B cell (primary cell): ENCODE measurements at regions not wholly inside any gene's neighbourhood (a gene's known extent, or its start where the extent isn't known, plus 50 kb on each side); places are given as distances from the start of the nearest gene placed in this dataset.

ENCODE experiments used
- ATAC-seq: fragments of 200-7000 bp; cut with Tn5 transposase; one replicate; pipeline ENCODE4 v1.10.0; 2021; ENCODE audit warnings: low read depth, mild to moderate bottlenecking, moderate number of reproducible peaks, moderate library complexity
- CTCF ChIA-PET: fragments of 350-600 bp; sonication (Branson Sonifier 250); formaldehyde crosslinking; loops from one replicate; lab custom pipeline; 2021; ENCODE audit warnings: antibody characterized with exemption, inconsistent platforms; lab: Charles Lee
- POLR2A ChIA-PET: fragments of 350-600 bp; sonication (Branson Sonifier 250); formaldehyde crosslinking; loops from one replicate; lab custom pipeline; 2021; ENCODE audit warnings: antibody characterized with exemption; lab: Charles Lee
- DNase-seq: peaks from one replicate; pipeline ENCODE4 v3.0.0; 2013
- H2AFZ ChIP-seq: 2 replicates; pipeline ENCODE4 v1.6.1; 2012; ENCODE audit warnings: mild to moderate bottlenecking, low read depth, low read length; ENCODE audit not compliant: insufficient read depth, poor library complexity, severe bottlenecking
- H3K27ac ChIP-seq, 2 donors: 1 replicate in 1 of 2; 2 replicates in 1 of 2; pipeline ENCODE4 v1.5.1; 2012 to 2013; ENCODE audit warnings: low read length in 2 of 2, mild to moderate bottlenecking in 2 of 2, moderate library complexity in 1 of 2
- H3K27me3 ChIP-seq, 4 experiments: fragments of 200-600 bp in 1 of 4; sonication (generic) in 1 of 4; replicated peaks in 1 of 4; 1 replicate in 2 of 4; 2 replicates in 2 of 4; pipeline versions ENCODE4 v1.6.1 to v1.7.0; 2013 to 2016; ENCODE audit warnings: low read length in 3 of 4, mild to moderate bottlenecking in 2 of 4, mixed read lengths in 1 of 4, moderate library complexity in 1 of 4; ENCODE audit not compliant: insufficient read depth in 4 of 4, control insufficient read depth in 3 of 4; ENCODE audit errors: control extremely low read depth in 1 of 4
- H3K36me3 ChIP-seq, 2 experiments: replicated peaks in 1 of 2; 1 replicate in 1 of 2; 2 replicates in 1 of 2; pipeline versions ENCODE4 v1.6.1 to v1.7.1; 2013; ENCODE audit warnings: low read length in 1 of 2; ENCODE audit not compliant: insufficient read depth in 2 of 2, control insufficient read depth in 1 of 2; ENCODE audit errors: control extremely low read depth in 1 of 2, extremely low read depth in 1 of 2
- H3K4me1 ChIP-seq, 2 donors: fragments of 200-600 bp in 1 of 2; sonication (generic) in 1 of 2; 1 replicate in 1 of 2; 2 replicates in 1 of 2; pipeline versions ENCODE4 v1.5.1 to v1.6.1; 2013 to 2017; ENCODE audit warnings: low read length in 2 of 2; ENCODE audit not compliant: control insufficient read depth in 2 of 2, insufficient read depth in 2 of 2
- H3K4me2 ChIP-seq: replicated peaks from 2 replicates; pipeline ENCODE3; 2012; ENCODE audit warnings: mild to moderate bottlenecking, low read depth, low read length; ENCODE audit not compliant: poor library complexity, severe bottlenecking
- H3K4me3 ChIP-seq, 5 experiments: fragments of 200-600 bp in 1 of 5; sonication (generic) in 1 of 5; 1 replicate in 3 of 5; 2 replicates in 2 of 5; pipeline versions ENCODE4 v1.5.1 to v1.7.0; 2011 to 2016; ENCODE audit warnings: low read length in 4 of 5, mild to moderate bottlenecking in 4 of 5, low read depth in 2 of 5, control low read depth in 1 of 5, moderate library complexity in 1 of 5; ENCODE audit not compliant: insufficient read depth in 1 of 5; ENCODE audit errors: control extremely low read depth in 1 of 5, extremely low read depth in 1 of 5
- H3K79me2 ChIP-seq: fragments of 200-600 bp; sonication (generic); one replicate; pipeline ENCODE4 v1.6.0; 2016; ENCODE audit warnings: low read length; ENCODE audit not compliant: control insufficient read depth, insufficient read depth
- H3K9ac ChIP-seq: fragments of 200-600 bp; sonication (generic); 2 replicates; pipeline ENCODE4 v1.6.1; 2017; ENCODE audit warnings: mild to moderate bottlenecking, low read length, moderate library complexity
- H3K9me3 ChIP-seq, 3 donors: one replicate each; pipeline versions ENCODE4 v1.6.1 to v1.7.1; 2013; ENCODE audit warnings: low read length in 2 of 3; ENCODE audit not compliant: control insufficient read depth in 2 of 3, insufficient read depth in 1 of 3; ENCODE audit errors: control extremely low read depth in 1 of 3
- H4K20me1 ChIP-seq: 2 replicates; pipeline ENCODE4 v1.6.0; 2012; ENCODE audit warnings: mild to moderate bottlenecking, low read length; ENCODE audit not compliant: insufficient read depth, control insufficient read depth, poor library complexity, severe bottlenecking
- H3K27ac Mint-ChIP-seq: one replicate; pipeline ENCODE4 v1.8.0; 2021; ENCODE audit warnings: mixed read lengths
- H3K27me3 Mint-ChIP-seq: one replicate; pipeline ENCODE4 v1.8.0; 2021; ENCODE audit warnings: mixed read lengths
- H3K4me1 Mint-ChIP-seq: one replicate; pipeline ENCODE4 v1.8.0; 2021; ENCODE audit warnings: mixed read lengths
- H3K4me3 Mint-ChIP-seq: one replicate; pipeline ENCODE4 v1.8.0; 2021; ENCODE audit warnings: mixed read lengths
- H3K9me3 Mint-ChIP-seq: one replicate; pipeline ENCODE4 v1.8.0; 2022; ENCODE audit warnings: mixed read lengths; ENCODE audit not compliant: insufficient read depth
- CTCF ChIP-seq: fragments of 200-600 bp; IDR thresholded peaks from one replicate; pipeline ENCODE4 v1.8.0; 2022; ENCODE audit warnings: antibody characterized with exemption, mild to moderate bottlenecking
- EZH2 ChIP-seq: IDR thresholded peaks from 2 replicates; pipeline ENCODE4 v1.6.1; 2012; ENCODE audit warnings: borderline replicate concordance, low read depth, mild to moderate bottlenecking, moderate library complexity, low read length; ENCODE audit not compliant: insufficient read depth, poor library complexity, severe bottlenecking
- WGBS: methylation state at CpG from one replicate; pipeline ENCODE4 v1.1.5; 2013; ENCODE audit warnings: missing lambda C conversion rate; ENCODE audit not compliant: insufficient coverage; 5-methylcytosine and 5-hydroxymethylcytosine counted together
- intact Hi-C: fragments of 100-400 bp; cut with micrococcal nuclease; formaldehyde crosslinking; loops from one replicate; pipeline ENCODE4 v1.10.0; 2022

GRCh38 chr3:105158286-105158685 lies 208.4 kb upstream of the ALCAM start:
- Mint-ChIP-seq H3K9me3 (no peaks in the 10 kb centered on the region), H3K4me3 (no peak overlapping the region), H3K27ac (no peak overlapping the region), H3K27me3 (peaks cover 4% of the 10 kb centered on the region), H3K4me1 (no peaks in the 10 kb centered on the region)
- H3K27me3 ChIP-seq, result no peaks in the 10 kb centered on the region
- TF ChIP-seq EZH2 (no peak), CTCF (no peak)
- intact Hi-C loops, result no loop called here
- H3K9me3 ChIP-seq, result no peaks in the 10 kb centered on the region
- CTCF ChIA-PET, result no interaction called here
- POLR2A ChIA-PET, result no interaction called here
- ATAC-seq (no peak), DNase-seq (no peak)
- no peak overlapping the region for H3K27ac ChIP-seq
- H3K4me1 ChIP-seq, result no peaks in the 10 kb centered on the region
- no peak overlapping the region for H3K9ac ChIP-seq
- H3K4me2 ChIP-seq, result no peak overlapping the region
- no peak overlapping the region for H3K4me3 ChIP-seq
- H4K20me1 ChIP-seq, result no peaks in the 10 kb centered on the region
- no peaks in the 10 kb centered on the region for H3K79me2 ChIP-seq
- H2AFZ ChIP-seq, result no peak overlapping the region
- no peaks in the 10 kb centered on the region for H3K36me3 ChIP-seq

DNA sequence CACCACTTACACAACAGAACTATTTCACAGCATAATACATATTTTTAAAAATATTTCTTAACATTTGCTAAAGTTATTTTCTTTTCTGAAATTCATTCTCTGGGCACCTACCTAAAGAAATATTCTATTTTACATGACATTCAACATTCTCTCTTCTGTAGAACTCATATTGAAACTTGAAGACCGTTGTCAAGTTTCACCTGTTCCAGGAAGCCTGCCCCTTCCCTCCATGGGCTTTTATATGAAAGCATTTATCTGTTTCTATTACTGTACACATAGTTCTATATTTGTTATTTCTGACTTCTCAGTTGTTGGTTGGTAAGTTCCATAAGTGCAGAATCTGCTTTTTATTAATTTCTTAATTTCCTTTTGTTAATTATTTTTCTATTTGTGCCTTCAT lies 204.3 kb upstream of the ALCAM start:
- Histone ChIP-seq H3K9me3 (no peaks in the 10 kb centered on the region), H4K20me1 (no peaks in the 10 kb centered on the region), H3K4me3 (no peak overlapping the region), H3K27ac (no peak overlapping the region), H3K4me2 (no peak overlapping the region), H2AFZ (no peak overlapping the region), H3K36me3 (no peaks in the 10 kb centered on the region), H3K4me1 (no peaks in the 10 kb centered on the region), H3K9ac (no peak overlapping the region), H3K79me2 (no peaks in the 10 kb centered on the region), H3K27me3 (no peaks in the 10 kb centered on the region)
- no CpG with 5 or more reads among the region's 1 CpG for WGBS
- ChIA-PET CTCF (no interaction called here), POLR2A (no interaction called here)
- Mint-ChIP-seq H3K27ac (no peak overlapping the region), H3K9me3 (no peaks in the 10 kb centered on the region), H3K4me1 (no peaks in the 10 kb centered on the region), H3K27me3 (no peaks in the 10 kb centered on the region), H3K4me3 (no peak overlapping the region)
- ATAC-seq (no peak), DNase-seq (no peak)
- intact Hi-C loops, result no loop called here
- TF ChIP-seq CTCF, result no peak
- TF ChIP-seq EZH2, result no peak
